GM12878 (cell line): ENCODE measurements at regions not wholly inside any gene's neighbourhood (a gene's known extent, or its start where the extent isn't known, plus 50 kb on each side); places are given as distances from the start of the nearest gene placed in this dataset.

Experiments
- ATAC-seq: fragments of 200-7000 bp; cut with Tn5 transposase; 3 replicates; pipeline ENCODE4 v1.9.1; 2020; ENCODE audit warnings: mild to moderate bottlenecking, moderate library complexity
- BruUV-seq: library from RNA; stranded (reverse); fragments of 400-500 nt; replicated peaks from 2 replicates; lab custom pipeline; 2021; lab: Mats Ljungman, UMichigan
- CTCF ChIA-PET: fragments of 300-600 bp; sonication (Branson Sonifier 250); formaldehyde crosslinking; extraction: SDS; loops from one replicate; lab custom pipeline; 2021; ENCODE audit warnings: inconsistent platforms; lab: Yijun Ruan, JAX
- POLR2A ChIA-PET: fragments of 350-600 bp; formaldehyde crosslinking; extraction: SDS; loops from one replicate; lab custom pipeline; 2021; ENCODE audit warnings: inconsistent platforms; lab: Charles Lee
- RAD21 ChIA-PET: fragments of 300-600 bp; sonication (Branson Sonifier 250); formaldehyde crosslinking; loops from one replicate; lab custom pipeline; 2023; ENCODE audit warnings: antibody characterized with exemption; ENCODE audit not compliant: unreplicated experiment; lab: Charles Lee
- SMC1A ChIA-PET: fragments of 300-600 bp; sonication (Branson Sonifier 250); formaldehyde crosslinking; loops from one replicate; lab custom pipeline; 2023; ENCODE audit not compliant: unreplicated experiment, uncharacterized antibody; lab: Charles Lee
- DNase-seq: peaks from one replicate; pipeline ENCODE4 v3.0.0-alpha.2; 2011; ENCODE audit warnings: low read depth, low spot score
- FAIRE-seq: peaks from 3 replicates; lab custom pipeline; 2011; peaks lifted over from hg19 to GRCh38; lab: Jason Lieb, UNC
- H2AFZ ChIP-seq: 2 replicates; pipeline ENCODE4 v1.6.0; 2011; ENCODE audit warnings: low read depth, low read length, control low read depth; ENCODE audit not compliant: control insufficient read depth
- H3K27ac ChIP-seq: 2 replicates; pipeline ENCODE4 v1.5.1; 2011; ENCODE audit warnings: control low read depth; ENCODE audit not compliant: control insufficient read depth, insufficient read depth
- H3K27me3 ChIP-seq, 2 experiments: replicated peaks in 1 of 2; 2 replicates each; pipeline versions ENCODE4 v1.6.0 to v1.6.1; 2011; ENCODE audit warnings: low read length in 1 of 2; ENCODE audit not compliant: control insufficient read depth in 2 of 2, insufficient read depth in 2 of 2
- H3K36me3 ChIP-seq, 2 experiments: 2 replicates each; pipeline ENCODE4 v1.5.1; 2011; ENCODE audit warnings: low read length in 1 of 2; ENCODE audit not compliant: control insufficient read depth in 2 of 2, insufficient read depth in 2 of 2
- H3K4me1 ChIP-seq: 2 replicates; pipeline ENCODE4 v1.6.1; 2011; ENCODE audit warnings: mild to moderate bottlenecking, low read length, moderate library complexity, mixed read lengths; ENCODE audit not compliant: control insufficient read depth, insufficient read depth
- H3K4me2 ChIP-seq: 2 replicates; pipeline ENCODE4 v1.6.0; 2011; ENCODE audit warnings: control low read depth; ENCODE audit not compliant: control insufficient read depth, insufficient read depth
- H3K4me3 ChIP-seq: fragments of 200-600 bp; sonication (generic); 2 replicates; pipeline ENCODE4 v1.5.1; 2016
- H3K79me2 ChIP-seq: 2 replicates; pipeline ENCODE4 v1.6.0; 2011; ENCODE audit warnings: low read length; ENCODE audit not compliant: control insufficient read depth, insufficient read depth
- H3K9ac ChIP-seq: 2 replicates; pipeline ENCODE4 v1.8.0; 2011; ENCODE audit warnings: low read length, control low read depth, mixed read lengths; ENCODE audit not compliant: control insufficient read depth, insufficient read depth
- H3K9me3 ChIP-seq: replicated peaks from 3 replicates; pipeline ENCODE4 v1.5.1; 2011; ENCODE audit warnings: mild to moderate bottlenecking, low read length; ENCODE audit not compliant: control insufficient read depth, insufficient read depth
- H4K20me1 ChIP-seq: 2 replicates; pipeline ENCODE4 v1.6.0; 2011; ENCODE audit not compliant: control insufficient read depth, insufficient read depth
- BACH1 ChIP-seq: fragments of 450-650 bp; IDR thresholded peaks from 2 replicates; pipeline ENCODE4 v1.6.1; 2017; ENCODE audit warnings: mild to moderate bottlenecking, borderline replicate concordance
- BCL11A ChIP-seq: IDR thresholded peaks from 2 replicates; pipeline ENCODE4 v1.6.1; 2011; ENCODE audit warnings: low read depth, low read length
- CHD2 ChIP-seq: IDR thresholded peaks from 2 replicates; pipeline ENCODE4 v1.6.1; 2011; ENCODE audit warnings: low read depth, low read length, improper control_type of control experiment, borderline replicate concordance
- CHD4 ChIP-seq: fragments of 200-600 bp; sonication (generic); IDR thresholded peaks from 2 replicates; pipeline ENCODE4 v1.6.1; 2016; ENCODE audit warnings: mild to moderate bottlenecking
- IKZF1 ChIP-seq: fragments of 450-650 bp; conservative IDR thresholded peaks from 2 replicates; pipeline ENCODE4 v1.6.1; 2017; ENCODE audit warnings: antibody characterized with exemption, mild to moderate bottlenecking
- PAX5 ChIP-seq: IDR thresholded peaks from 2 replicates; pipeline ENCODE4 v1.6.1; 2011; ENCODE audit warnings: low read depth, low read length, borderline replicate concordance
- PKNOX1 ChIP-seq: fragments of 450-650 bp; IDR thresholded peaks from 2 replicates; pipeline ENCODE4 v1.6.1; 2016; ENCODE audit warnings: mild to moderate bottlenecking
- POLR2A ChIP-seq: IDR thresholded peaks from 2 replicates; pipeline ENCODE4 v1.6.1; 2011; ENCODE audit warnings: low read depth, mild to moderate bottlenecking, low read length
- SMC3 ChIP-seq: IDR thresholded peaks from 2 replicates; pipeline ENCODE4 v1.6.1; 2011; ENCODE audit warnings: low read length, improper control_type of control experiment, borderline replicate concordance
- USF2 ChIP-seq: IDR thresholded peaks from 2 replicates; pipeline ENCODE4 v1.6.1; 2011; ENCODE audit warnings: low read depth, low read length, improper control_type of control experiment, borderline replicate concordance
- ZNF217 ChIP-seq: fragments of 450-650 bp; IDR thresholded peaks from 2 replicates; pipeline ENCODE4 v1.6.1; 2017; ENCODE audit warnings: antibody characterized with exemption, mild to moderate bottlenecking
- WGBS: methylation state at CpG from one replicate; pipeline ENCODE4 v1.1.6; 2016; ENCODE audit warnings: low lambda C conversion rate; ENCODE audit not compliant: insufficient replicate concordance, insufficient coverage; ENCODE audit errors: missing lambda C conversion rate; 5-methylcytosine and 5-hydroxymethylcytosine counted together
- in situ Hi-C: fragments of 300-500 bp; cut with MboI; formaldehyde crosslinking; loops from 9 replicates; pipeline ENCODE4 v1.14.3; 2018; ENCODE audit warnings: mixed read lengths
- intact Hi-C: fragments of 100-400 bp; cut with micrococcal nuclease; formaldehyde crosslinking; loops from one replicate; pipeline ENCODE4 v1.14.2; 2022; ENCODE audit not compliant: unreplicated experiment

GRCh38 chr15:85979929-85980328 lies 99.7 kb upstream of the AGBL1 start:
- no peak overlapping the region for H3K4me3 ChIP-seq
- WGBS, result 58% methylated on average over 5 of the region's 5 CpGs
- POLR2A ChIA-PET, result no interaction called here
- no peak overlapping the region for H3K27ac ChIP-seq
- no peaks in the 10 kb centered on the region for H4K20me1 ChIP-seq
- no TSS peak for BruUV-seq
- ATAC-seq (no peak), DNase-seq (no peak), FAIRE-seq (no peak)
- H3K9ac ChIP-seq, result no peak overlapping the region
- H2AFZ ChIP-seq, result no peak overlapping the region
- RAD21 ChIA-PET, result no interaction called here
- intact Hi-C loops (no loop called here), in situ Hi-C loops (no loop called here)
- peaks cover 0 to 1% of the 10 kb centered on the region in 2 experiments; a peak in 1 of 4 replicates for H3K27me3 ChIP-seq
- H3K9me3 ChIP-seq, result no peaks in the 10 kb centered on the region
- TF ChIP-seq PKNOX1, result no peak
- no peak for TF ChIP-seq CHD4
- TF ChIP-seq POLR2A, result no peak
- TF ChIP-seq CHD2, result no peak
- no peak for TF ChIP-seq PAX5
- no peak for TF ChIP-seq IKZF1
- TF ChIP-seq SMC3, result no peak
- TF ChIP-seq USF2, result no peak
- TF ChIP-seq BACH1, result no peak
- no peak for TF ChIP-seq BCL11A
- TF ChIP-seq ZNF217, result no peak
- no peak overlapping the region for H3K4me2 ChIP-seq
- CTCF ChIA-PET, result no interaction called here
- H3K79me2 ChIP-seq, result no peaks in the 10 kb centered on the region
- no peaks in the 10 kb centered on the region for H3K36me3 ChIP-seq
- SMC1A ChIA-PET, result no interaction called here
- H3K4me1 ChIP-seq, result no peaks in the 10 kb centered on the region
